Panc1 (cell line): ENCODE measurements at regions not wholly inside any gene's neighbourhood (a gene's known extent, or its start where the extent isn't known, plus 50 kb on each side); places are given as distances from the start of the nearest gene placed in this dataset.

ENCODE experiments used
- CTCF ChIP-seq: fragments of 450-650 bp; IDR thresholded peaks from 2 replicates; pipeline ENCODE4 v1.5.1; 2017; ENCODE audit warnings: mild to moderate bottlenecking
- POLR2AphosphoS5 ChIP-seq: IDR thresholded peaks from 2 replicates; pipeline ENCODE4 v1.6.1; 2012; ENCODE audit warnings: mild to moderate bottlenecking, low read depth, low read length, moderate library complexity
- REST ChIP-seq, 2 experiments: IDR thresholded peaks; 2 replicates each; pipeline ENCODE4 v1.6.1; 2011 to 2012; ENCODE audit warnings: low read depth in 2 of 2, control low read depth in 1 of 2, low read length in 1 of 2, mild to moderate bottlenecking in 1 of 2, moderate library complexity in 1 of 2; ENCODE audit not compliant: insufficient read depth in 1 of 2
- SIN3A ChIP-seq: IDR thresholded peaks from 2 replicates; pipeline ENCODE4 v1.6.1; 2012; ENCODE audit warnings: low read depth, mild to moderate bottlenecking, low read length, moderate library complexity, borderline replicate concordance; ENCODE audit not compliant: insufficient read depth
- TCF7L2 ChIP-seq: IDR thresholded peaks from 2 replicates; pipeline ENCODE4 v1.6.1; 2011; ENCODE audit warnings: mild to moderate bottlenecking, low read depth, low read length, inconsistent platforms

DNA sequence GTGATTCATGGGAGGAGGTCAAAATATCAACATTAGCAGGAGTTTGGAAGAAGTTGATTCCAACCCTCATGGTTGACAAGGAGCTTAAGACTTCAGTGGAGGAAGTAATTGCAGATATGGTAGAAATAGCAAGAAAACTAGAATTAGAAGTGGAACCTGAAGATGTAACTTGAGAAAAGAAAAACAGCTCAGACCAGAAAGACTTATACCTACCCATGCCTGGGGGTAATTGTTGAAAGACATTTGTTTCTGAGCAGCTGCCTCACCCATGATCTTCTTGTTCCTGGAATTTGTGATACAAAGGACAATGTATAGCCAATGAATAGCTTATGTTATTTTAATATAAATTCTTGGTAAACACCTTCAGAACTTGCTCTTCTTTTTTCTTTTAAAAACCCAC lies 128.6 kb downstream of the LRIG2 start:
- no peak for TF ChIP-seq CTCF
- TF ChIP-seq TCF7L2, result no peak
- no peak for TF ChIP-seq POLR2AphosphoS5
- TF ChIP-seq REST (IDR thresholded peaks at IDR 0.05; ENCODE audit: insufficient read depth in 1 of 2, low read depth in 2 of 2, low read length in 1 of 2), result no peak
- no peak for TF ChIP-seq SIN3A
